Neural progenitor cell (in vitro differentiated cells): ENCODE measurements at regions not wholly inside any gene's neighbourhood (a gene's known extent, or its start where the extent isn't known, plus 50 kb on each side); places are given as distances from the start of the nearest gene placed in this dataset.
A peak's percentile ranks its signal among the peaks of the same experiment; 100 is the strongest.

Experiments used
- EZH2phosphoT487 ChIP-seq: fragments of 200-600 bp; sonication (generic); IDR thresholded peaks from 2 replicates; pipeline ENCODE4 v1.6.1; 2017; ENCODE audit warnings: antibody characterized with exemption
- TF ChIP-seq, protein P1 (sequence below): fragments of 200-600 bp; sonication (generic); IDR thresholded peaks from 2 replicates; pipeline ENCODE4 v1.5.1; 2017; ENCODE audit warnings: antibody characterized with exemption, mild to moderate bottlenecking

DNA sequence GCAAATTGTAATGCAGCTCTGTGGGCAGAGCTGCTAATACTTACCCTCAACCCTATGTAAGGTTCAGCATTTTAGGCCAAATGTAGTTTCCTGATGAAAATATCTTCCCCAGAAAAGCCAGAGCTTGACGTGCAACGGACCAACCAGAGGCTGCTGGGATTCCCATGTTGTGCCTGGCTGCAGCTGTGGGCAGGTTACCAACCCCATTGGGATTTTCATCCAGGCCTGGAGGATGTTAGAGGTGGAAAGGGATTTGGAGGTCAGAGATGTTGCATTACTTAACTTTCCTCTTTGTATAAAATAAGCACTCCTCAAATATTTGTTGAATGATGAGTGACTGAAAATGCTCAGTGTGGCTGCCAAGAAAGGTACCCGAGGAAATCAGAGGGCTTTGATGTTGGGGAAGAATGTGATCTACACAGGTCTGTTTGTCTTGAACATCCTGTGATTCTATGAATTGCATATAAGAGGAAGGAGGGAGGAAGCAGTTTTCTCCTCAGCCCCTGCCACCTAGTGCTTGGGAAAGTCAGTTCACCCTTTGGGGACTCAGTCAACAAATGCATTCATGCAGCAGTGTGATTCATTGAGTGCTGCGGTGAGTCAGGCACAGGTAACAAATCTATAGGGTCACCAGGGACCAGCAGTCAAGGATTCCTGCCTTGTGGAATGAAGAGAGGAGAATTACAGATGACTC, 487.2 kb downstream of the RPS24 start:
- TF ChIP-seq, protein P1, sequence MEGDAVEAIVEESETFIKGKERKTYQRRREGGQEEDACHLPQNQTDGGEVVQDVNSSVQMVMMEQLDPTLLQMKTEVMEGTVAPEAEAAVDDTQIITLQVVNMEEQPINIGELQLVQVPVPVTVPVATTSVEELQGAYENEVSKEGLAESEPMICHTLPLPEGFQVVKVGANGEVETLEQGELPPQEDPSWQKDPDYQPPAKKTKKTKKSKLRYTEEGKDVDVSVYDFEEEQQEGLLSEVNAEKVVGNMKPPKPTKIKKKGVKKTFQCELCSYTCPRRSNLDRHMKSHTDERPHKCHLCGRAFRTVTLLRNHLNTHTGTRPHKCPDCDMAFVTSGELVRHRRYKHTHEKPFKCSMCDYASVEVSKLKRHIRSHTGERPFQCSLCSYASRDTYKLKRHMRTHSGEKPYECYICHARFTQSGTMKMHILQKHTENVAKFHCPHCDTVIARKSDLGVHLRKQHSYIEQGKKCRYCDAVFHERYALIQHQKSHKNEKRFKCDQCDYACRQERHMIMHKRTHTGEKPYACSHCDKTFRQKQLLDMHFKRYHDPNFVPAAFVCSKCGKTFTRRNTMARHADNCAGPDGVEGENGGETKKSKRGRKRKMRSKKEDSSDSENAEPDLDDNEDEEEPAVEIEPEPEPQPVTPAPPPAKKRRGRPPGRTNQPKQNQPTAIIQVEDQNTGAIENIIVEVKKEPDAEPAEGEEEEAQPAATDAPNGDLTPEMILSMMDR = peak; percentile 43
- no peak for TF ChIP-seq EZH2phosphoT487
